ENCODE measurements at regions not wholly inside any gene's neighbourhood (a gene's known extent, or its start where the extent isn't known, plus 50 kb on each side); places are given as distances from the start of the nearest gene placed in this dataset.
A peak's percentile ranks its signal among the peaks of the same experiment; 100 is the strongest.

DNA sequence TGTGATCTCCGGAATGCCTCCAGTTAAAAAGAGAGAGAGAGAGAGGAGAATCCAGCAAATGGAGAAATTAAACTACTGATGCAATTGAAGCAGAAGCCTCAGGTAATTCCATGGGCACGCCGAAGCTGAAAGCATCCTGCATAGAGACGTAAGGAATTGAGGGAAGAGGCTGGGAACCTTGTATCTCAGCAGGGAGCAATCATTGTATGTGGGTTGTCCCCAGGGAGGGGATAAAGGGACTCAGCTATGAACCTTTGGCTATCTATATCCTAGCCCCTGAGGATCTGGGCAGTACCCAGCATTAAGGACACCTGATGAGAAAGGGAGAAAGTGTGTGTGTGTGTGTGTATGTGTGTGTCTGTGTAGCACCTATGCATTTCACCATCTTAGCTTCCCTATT, 95.8 kb upstream of the ATXN7L3B start:
- 64% methylated on average over 4 of the region's 4 CpGs; no CpG with 5 or more reads in 1 of the 2 experiments for WGBS, 2 experiments (ENCODE audit: extremely low coverage in 1 of 2, insufficient coverage in 1 of 2, insufficient read length in 1 of 2, insufficient replicate concordance in 2 of 2, low coverage in 1 of 2, low lambda C conversion rate in 2 of 2, missing lambda C conversion rate in 1 of 2)
- Histone ChIP-seq H4K20me1 (replicated peaks in 1 of 2; ENCODE audit: control insufficient read depth in 1 of 2, insufficient read depth in 2 of 2, low read length in 2 of 2) (no peaks in the 10 kb centered on the region), H3K36me3 (ENCODE audit: control insufficient read depth in 2 of 4, insufficient read depth in 4 of 4, low read length in 3 of 4) (no peaks in the 10 kb centered on the region), H3K79me1 (ENCODE audit: low read depth, low read length) (no peaks in the 10 kb centered on the region), H3K4me3 (ENCODE audit: extremely low read depth in 1 of 4, insufficient read depth in 2 of 4, low read depth in 3 of 4, low read length in 4 of 4) (no peak overlapping the region), H3K4ac (replicated peaks; ENCODE audit: insufficient read length, low read depth, low read length) (no peak overlapping the region), H3K23ac (ENCODE audit: insufficient read length) (no peak overlapping the region), H3K4me1 (replicated peaks in 1 of 4; ENCODE audit: control insufficient read depth in 3 of 4, insufficient read depth in 4 of 4, low read length in 3 of 4) (no peaks in the 10 kb centered on the region; a peak in 1 of 7 replicates), H2BK5ac (ENCODE audit: low read depth, low read length) (no peak overlapping the region), H4K8ac (ENCODE audit: extremely low read depth, insufficient read depth, low read length) (no peak overlapping the region), H3K4me2 (ENCODE audit: insufficient read depth in 1 of 2, low read depth in 2 of 2, low read length in 2 of 2) (no peak overlapping the region), H2BK20ac (ENCODE audit: low read length) (no peak overlapping the region), H2AFZ (ENCODE audit: low read length) (no peak overlapping the region), H3K9ac (replicated peaks in 1 of 4; ENCODE audit: extremely low read depth in 1 of 4, low read depth in 3 of 4, low read length in 3 of 4) (no peak overlapping the region), H3K18ac (ENCODE audit: extremely low read depth, low read length) (no peak overlapping the region), H3K14ac (ENCODE audit: insufficient read length) (no peak overlapping the region), H4K91ac (replicated peaks; ENCODE audit: insufficient read length, low read length) (no peak overlapping the region), H4K5ac (ENCODE audit: insufficient read length, low read depth, low read length) (no peak overlapping the region), H3K27ac (ENCODE audit: low read depth, low read length) (no peak overlapping the region), H3K56ac (replicated peaks; ENCODE audit: insufficient read length, low read depth, low read length) (no peak overlapping the region), H3K79me2 (ENCODE audit: control insufficient read depth in 1 of 2, insufficient read depth in 2 of 2, low read length in 2 of 2) (no peaks in the 10 kb centered on the region), H2BK120ac (replicated peaks; ENCODE audit: low read depth, low read length) (no peak overlapping the region), H3K23me2 (ENCODE audit: low read depth, low read length) (no peaks in the 10 kb centered on the region), H2AK5ac (ENCODE audit: low read depth, low read length) (no peak overlapping the region), H2BK15ac (ENCODE audit: low read length) (no peak overlapping the region), H3K27me3 (replicated peaks in 1 of 4; ENCODE audit: control insufficient read depth in 3 of 4, extremely low read depth in 1 of 4, insufficient read depth in 3 of 4, low read length in 3 of 4) (no peaks in the 10 kb centered on the region), H3K9me3 (ENCODE audit: insufficient read depth in 2 of 2, low read depth in 1 of 2, low read length in 1 of 2) (no peaks in the 10 kb centered on the region), H2BK12ac (ENCODE audit: low read depth, low read length) (no peak overlapping the region)
- POLR2A ChIA-PET (ENCODE audit: partially characterized antibody), result no interaction called here
- DNase-seq (ENCODE audit: low read depth in 1 of 2, low spot score in 2 of 2) (no peak), FAIRE-seq (peak; percentile 55)
- CTCF ChIA-PET (ENCODE audit: partially characterized antibody), result interaction anchor here (0.6 kb wide), 1 partner anchor 427 kb away, joined by 4 read pairs; no protein-coding TSS in a partner anchor
- TF ChIP-seq ATF2 (IDR thresholded peaks at IDR 0.05; ENCODE audit: low read length) (no peak), SIN3A (conservative IDR thresholded peaks at IDR 0.05 in 1 of 2, IDR thresholded peaks at IDR 0.05 in 1 of 2; ENCODE audit: low read depth in 1 of 2, low read length in 2 of 2) (no peak), RXRA (IDR thresholded peaks at IDR 0.05; ENCODE audit: insufficient read depth, low read depth, low read length) (no peak), MAX (IDR thresholded peaks at IDR 0.05) (no peak), SAP30 (IDR thresholded peaks at IDR 0.05; ENCODE audit: insufficient read depth, insufficient replicate concordance, low read length) (no peak), YY1 (IDR thresholded peaks at IDR 0.05; ENCODE audit: low read depth, low read length) (no peak), GABPA (IDR thresholded peaks at IDR 0.05; ENCODE audit: borderline replicate concordance, insufficient read depth, low read length) (no peak), E2F6 (IDR thresholded peaks at IDR 0.05) (no peak), TAF7 (optimal IDR thresholded peaks at IDR 0.05; ENCODE audit: borderline replicate concordance, low read depth, low read length) (no peak), JUND (IDR thresholded peaks at IDR 0.05; ENCODE audit: low read length) (no peak), CHD2 (IDR thresholded peaks at IDR 0.05; ENCODE audit: low read length) (no peak), KDM5A (IDR thresholded peaks at IDR 0.05; ENCODE audit: low read length) (no peak)

All from H1 (cell line).